Central memory CD8-positive, alpha-beta T cell (primary cell): ENCODE measurements at regions not wholly inside any gene's neighbourhood (a gene's known extent, or its start where the extent isn't known, plus 50 kb on each side); places are given as distances from the start of the nearest gene placed in this dataset.
A peak's percentile ranks its signal among the peaks of the same experiment; 100 is the strongest.

Source experiments
- ATAC-seq: fragments of 150-1000 bp; cut with Tn5 transposase; replicated peaks from 2 replicates; pipeline ENCODE4 v1.10.0; 2022; ENCODE audit warnings: mild to moderate bottlenecking, moderate FRiP score, moderate number of reproducible peaks; ENCODE audit not compliant: poor library complexity, severe bottlenecking; ENCODE audit errors: extremely low read depth
- DNase-seq, 2 donors: peaks; one replicate each; pipeline ENCODE4 v3.0.0; 2021; ENCODE audit warnings: low spot score in 2 of 2
- H3K27ac Mint-ChIP-seq: one replicate; pipeline ENCODE4 v1.8.0; 2022; ENCODE audit warnings: low read depth, mild to moderate bottlenecking, moderate library complexity, mixed read lengths
- H3K27me3 Mint-ChIP-seq: one replicate; pipeline ENCODE4 v1.8.0; 2022; ENCODE audit warnings: mixed read lengths
- H3K36me3 Mint-ChIP-seq: one replicate; pipeline ENCODE4 v1.8.0; 2022; ENCODE audit warnings: mild to moderate bottlenecking, moderate library complexity, mixed read lengths; ENCODE audit not compliant: insufficient read depth
- H3K4me1 Mint-ChIP-seq: one replicate; pipeline ENCODE4 v1.8.0; 2022; ENCODE audit warnings: mixed read lengths
- H3K4me3 Mint-ChIP-seq: one replicate; pipeline ENCODE4 v1.8.0; 2022; ENCODE audit warnings: mild to moderate bottlenecking, moderate library complexity, mixed read lengths
- H3K9me3 Mint-ChIP-seq: one replicate; pipeline ENCODE4 v1.8.0; 2022; ENCODE audit warnings: mixed read lengths

DNA sequence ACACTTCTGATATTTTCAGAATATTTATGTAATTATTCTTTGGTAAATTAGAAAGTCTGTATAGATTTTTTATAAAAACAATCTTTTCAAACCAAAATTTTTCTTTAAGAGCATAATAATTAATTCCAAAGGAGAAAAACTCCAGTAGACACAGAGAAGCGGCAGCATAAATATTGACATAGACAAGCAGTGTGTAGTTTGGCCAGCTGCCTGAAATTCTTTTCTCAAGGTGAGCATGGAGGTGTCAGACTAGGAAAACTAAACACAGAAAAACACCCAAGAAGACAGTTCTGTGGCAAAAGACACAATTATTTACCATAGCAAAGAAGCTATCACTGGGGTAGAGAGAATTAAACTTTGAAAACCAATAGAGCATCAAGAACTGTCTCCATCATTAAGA lies 82.4 kb downstream of the KLF6 start:
- DNase-seq (no peak), ATAC-seq (no peak)
- Mint-ChIP-seq H3K4me3 (no peak overlapping the region), H3K27ac (no peak overlapping the region), H3K9me3 (no peaks in the 10 kb centered on the region), H3K27me3 (peaks cover 14% of the 10 kb centered on the region), H3K36me3 (peaks cover 2% of the 10 kb centered on the region), H3K4me1 (no peaks in the 10 kb centered on the region)

DNA sequence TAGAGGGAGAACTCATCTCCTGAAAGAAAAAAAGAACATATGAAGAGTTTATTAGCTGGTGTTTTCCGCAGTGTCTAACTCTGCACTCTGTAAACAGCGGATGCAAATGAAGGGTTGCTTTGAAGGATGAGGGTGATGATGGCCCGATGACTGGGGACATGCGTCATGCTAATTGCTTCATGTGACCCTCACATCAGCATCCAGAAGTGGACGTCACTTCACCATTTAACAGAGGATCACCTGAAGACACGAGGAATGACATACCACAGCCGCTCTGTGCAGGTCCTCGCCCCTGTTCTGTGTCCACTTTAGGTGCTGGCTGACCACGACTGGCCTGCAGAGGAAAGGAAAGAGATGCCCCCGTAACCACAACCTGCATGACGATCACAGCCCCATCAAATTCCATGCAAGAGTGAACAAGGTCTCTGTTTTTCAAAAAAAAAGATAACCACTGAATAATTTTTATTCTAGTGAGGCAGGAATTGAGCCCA lies 82.9 kb downstream of the KLF6 start:
- Mint-ChIP-seq H3K4me1 (no peaks in the 10 kb centered on the region), H3K27ac (no peak overlapping the region), H3K36me3 (peaks cover 3% of the 10 kb centered on the region), H3K9me3 (no peaks in the 10 kb centered on the region), H3K27me3 (peaks cover 18% of the 10 kb centered on the region), H3K4me3 (no peak overlapping the region)
- ATAC-seq = no peak
- DNase-seq = no peak

DNA sequence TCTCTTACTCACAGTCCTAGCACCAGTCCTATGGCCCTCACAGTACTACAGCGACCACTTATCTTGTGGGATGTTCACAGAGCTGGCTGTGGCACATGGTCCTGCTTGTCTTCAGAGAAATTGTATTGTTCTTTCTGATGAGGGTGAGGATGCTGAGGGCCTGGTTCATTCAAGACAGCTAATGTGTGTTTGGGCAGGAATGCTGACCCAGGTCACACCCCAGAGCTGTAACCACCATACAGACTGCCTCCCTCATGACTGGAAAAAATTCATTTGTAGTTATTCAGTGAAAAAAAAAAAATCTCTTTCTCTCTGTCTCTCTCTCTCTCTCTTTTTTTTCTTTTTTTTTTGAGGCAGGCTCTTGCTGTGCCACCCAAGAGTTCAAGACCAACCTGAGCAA lies 83.5 kb downstream of the KLF6 start:
- no peak overlapping the region for H3K27ac Mint-ChIP-seq
- DNase-seq = no peak

DNA sequence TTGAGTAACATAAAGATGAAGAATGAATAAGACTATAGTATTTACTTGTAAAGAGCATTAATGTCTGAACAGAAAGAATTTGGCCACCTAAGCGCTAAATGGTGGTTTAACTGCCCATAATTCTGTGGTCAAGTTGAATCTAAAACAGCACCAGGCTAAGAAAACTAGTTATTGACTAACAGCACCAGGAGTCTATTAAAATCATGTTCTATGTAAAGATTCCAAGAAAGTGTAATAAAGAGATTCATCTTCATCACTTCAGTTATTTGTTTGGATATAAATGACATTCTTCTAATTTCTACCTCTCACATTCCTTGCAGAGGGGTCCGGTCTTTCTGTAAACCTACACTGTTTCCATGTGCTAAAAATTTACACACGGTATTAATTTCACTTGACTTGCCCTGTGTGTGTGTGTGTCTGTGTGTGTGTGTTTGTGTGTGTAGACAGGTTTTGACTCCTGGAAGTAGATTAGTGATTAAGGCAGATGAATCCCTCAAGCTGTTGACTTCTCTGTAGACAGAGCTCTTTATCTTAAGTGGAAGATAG lies 84.4 kb downstream of the KLF6 start:
- Mint-ChIP-seq H3K36me3 (peaks cover 3% of the 10 kb centered on the region), H3K4me3 (no peak overlapping the region), H3K4me1 (no peaks in the 10 kb centered on the region), H3K27me3 (peaks cover 21% of the 10 kb centered on the region), H3K9me3 (no peaks in the 10 kb centered on the region), H3K27ac (no peak overlapping the region)
- no peak for ATAC-seq
- DNase-seq = no peak

More for the DNA sequence above, 83.5 kb downstream of the KLF6 start:
- H3K36me3 Mint-ChIP-seq = peaks cover 3% of the 10 kb centered on the region
- H3K4me1 Mint-ChIP-seq = no peaks in the 10 kb centered on the region
- ATAC-seq = no peak
- no peak overlapping the region for H3K4me3 Mint-ChIP-seq
- H3K27me3 Mint-ChIP-seq = peaks cover 21% of the 10 kb centered on the region
- H3K9me3 Mint-ChIP-seq = no peaks in the 10 kb centered on the region

DNA sequence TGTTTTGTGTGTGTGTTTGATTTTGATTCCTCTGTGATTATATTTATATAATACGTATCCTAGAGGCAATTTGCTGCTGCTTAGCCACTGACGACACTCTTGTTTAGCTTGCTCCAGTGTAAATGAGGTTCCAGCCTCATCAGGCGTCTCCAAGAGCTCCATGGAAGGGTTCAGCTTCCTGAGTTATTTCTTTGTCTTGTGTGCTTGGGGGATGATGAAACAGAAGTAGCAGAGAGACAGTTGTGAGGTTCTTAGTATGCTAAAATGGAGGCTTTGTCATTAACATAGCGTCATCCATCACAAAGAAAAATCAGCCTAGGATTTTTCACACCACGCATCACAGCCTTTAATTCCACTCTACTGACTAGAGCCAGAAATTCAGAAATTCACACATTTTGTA lies 85.1 kb downstream of the KLF6 start:
- DNase-seq = no peak
- H3K9me3 Mint-ChIP-seq = no peaks in the 10 kb centered on the region
- ATAC-seq = no peak
- no peak overlapping the region for H3K27ac Mint-ChIP-seq
- peaks cover 3% of the 10 kb centered on the region for H3K36me3 Mint-ChIP-seq
- no peaks in the 10 kb centered on the region for H3K4me1 Mint-ChIP-seq
- no peak overlapping the region for H3K4me3 Mint-ChIP-seq
- peaks cover 21% of the 10 kb centered on the region for H3K27me3 Mint-ChIP-seq

DNA sequence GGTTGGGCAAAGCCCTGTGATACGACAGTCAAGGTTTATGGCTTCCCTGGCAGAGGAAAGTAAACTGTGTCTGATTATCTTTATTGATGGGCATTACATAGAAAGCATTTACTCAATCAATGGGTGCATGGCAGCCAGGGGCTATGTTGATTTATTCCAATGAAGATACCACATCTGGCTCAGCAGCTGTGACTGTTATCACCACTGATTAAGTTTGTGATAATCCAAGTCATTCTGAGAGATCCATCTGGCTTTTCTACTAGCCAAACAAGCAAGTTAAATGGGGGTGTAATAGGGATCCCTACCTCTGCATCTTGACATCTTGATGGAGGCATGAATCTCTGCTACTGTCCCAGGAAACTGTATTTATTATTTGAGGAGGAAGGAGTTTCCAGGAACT lies 86.7 kb downstream of the KLF6 start:
- DNase-seq = no peak
- H3K27ac Mint-ChIP-seq = no peak overlapping the region
- ATAC-seq = no peak
- no peaks in the 10 kb centered on the region for H3K9me3 Mint-ChIP-seq
- no peak overlapping the region for H3K4me3 Mint-ChIP-seq
- H3K27me3 Mint-ChIP-seq = peaks cover 21% of the 10 kb centered on the region
- peaks cover 3% of the 10 kb centered on the region for H3K36me3 Mint-ChIP-seq
- H3K4me1 Mint-ChIP-seq = no peaks in the 10 kb centered on the region

DNA sequence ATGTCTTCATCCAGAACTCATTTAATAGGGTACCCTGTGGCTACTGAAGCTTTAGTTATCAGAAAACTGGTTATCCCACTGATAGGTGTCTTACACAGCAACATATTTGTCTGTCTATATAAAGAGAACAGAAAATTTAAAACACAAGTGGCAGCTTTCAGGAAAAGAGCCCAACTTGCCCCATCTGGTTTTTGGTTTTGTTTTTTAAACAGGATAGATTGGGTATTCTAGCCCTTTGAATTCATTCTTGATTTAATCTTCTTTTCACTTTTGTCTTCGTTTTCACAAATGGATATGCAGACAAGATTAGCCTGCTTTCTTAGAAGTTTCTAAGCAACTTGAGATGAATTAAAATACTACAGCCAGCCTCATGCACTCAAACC lies 91.3 kb downstream of the KLF6 start:
- peaks cover 1% of the 10 kb centered on the region for H3K36me3 Mint-ChIP-seq
- ATAC-seq = no peak

DNA sequence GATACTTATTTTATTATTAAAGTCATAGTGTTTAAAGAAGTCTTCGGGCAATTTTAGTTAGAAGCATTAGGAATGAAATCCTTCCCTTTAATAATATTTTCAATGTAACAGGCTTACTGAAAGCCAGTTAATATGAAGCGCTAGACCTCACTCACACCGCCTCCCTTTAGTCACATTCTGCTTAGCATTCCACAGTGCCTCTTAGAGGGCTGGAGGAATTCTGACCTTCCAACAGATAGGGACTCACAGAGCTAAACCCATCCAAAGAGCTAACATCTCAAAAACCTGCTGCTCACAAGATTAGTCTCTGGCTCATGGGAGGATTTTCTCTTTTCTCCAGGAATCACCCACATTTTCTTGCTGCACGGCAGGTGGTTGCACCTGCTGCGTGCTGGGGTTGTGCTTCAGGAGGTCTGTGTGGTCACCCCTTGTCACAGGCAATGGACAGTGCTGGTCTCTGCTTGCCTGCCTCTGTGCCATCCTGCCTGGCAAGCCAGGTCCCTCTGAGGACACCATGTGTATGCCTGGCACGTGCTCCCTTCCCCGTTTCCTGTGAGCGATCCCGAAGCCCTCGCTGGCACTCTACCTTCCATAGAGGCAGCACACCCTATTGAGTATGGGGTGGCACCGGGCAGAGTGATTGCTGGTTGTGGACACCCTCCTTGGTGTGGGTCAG lies 91.8 kb downstream of the KLF6 start:
- Mint-ChIP-seq H3K9me3 (no peaks in the 10 kb centered on the region), H3K27ac (no peak overlapping the region), H3K36me3 (peaks cover 1% of the 10 kb centered on the region), H3K4me1 (no peaks in the 10 kb centered on the region), H3K4me3 (no peak overlapping the region), H3K27me3 (peaks cover 13% of the 10 kb centered on the region)
- no peak for DNase-seq
- ATAC-seq = no peak

More for the DNA sequence above, 91.3 kb downstream of the KLF6 start:
- Mint-ChIP-seq H3K27ac (no peak overlapping the region), H3K9me3 (no peaks in the 10 kb centered on the region), H3K27me3 (peaks cover 13% of the 10 kb centered on the region), H3K4me1 (no peaks in the 10 kb centered on the region), H3K4me3 (no peak overlapping the region)
- no peak for DNase-seq

DNA sequence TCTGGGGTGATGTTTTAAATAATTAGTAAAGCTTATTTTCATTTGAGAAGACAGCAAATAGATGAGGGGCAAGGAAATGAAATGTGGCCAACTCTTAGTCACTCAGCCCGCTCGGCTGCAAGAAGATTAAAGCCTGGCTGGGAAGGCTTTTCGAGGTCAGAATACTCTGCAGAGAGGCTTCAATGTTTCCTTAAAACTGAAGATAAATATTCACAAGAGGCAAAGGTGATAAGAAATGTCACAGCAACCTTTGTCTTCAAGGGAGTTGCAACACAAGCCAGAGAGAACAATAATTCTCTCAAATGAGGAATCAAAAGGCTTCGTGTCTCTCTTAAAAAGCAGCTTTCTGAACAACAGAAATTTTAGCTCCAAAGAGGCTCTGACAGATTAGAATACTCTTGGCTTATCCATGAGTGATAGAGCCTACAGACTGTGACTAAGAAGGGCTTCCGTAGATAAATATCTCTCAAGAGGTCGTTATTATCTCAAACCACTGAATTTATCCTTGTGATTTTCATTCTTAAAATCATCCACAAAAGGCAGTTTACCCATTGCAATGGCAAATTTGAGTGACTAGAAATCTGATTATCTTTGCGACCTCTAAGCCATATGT lies 92.5 kb downstream of the KLF6 start:
- DNase-seq = no peak
- peaks cover 1% of the 10 kb centered on the region for H3K36me3 Mint-ChIP-seq
- H3K27ac Mint-ChIP-seq = no peak overlapping the region
- ATAC-seq = no peak
- peaks cover 6% of the 10 kb centered on the region for H3K27me3 Mint-ChIP-seq
- H3K4me1 Mint-ChIP-seq = no peaks in the 10 kb centered on the region
- H3K4me3 Mint-ChIP-seq = no peak overlapping the region
- H3K9me3 Mint-ChIP-seq = no peaks in the 10 kb centered on the region

DNA sequence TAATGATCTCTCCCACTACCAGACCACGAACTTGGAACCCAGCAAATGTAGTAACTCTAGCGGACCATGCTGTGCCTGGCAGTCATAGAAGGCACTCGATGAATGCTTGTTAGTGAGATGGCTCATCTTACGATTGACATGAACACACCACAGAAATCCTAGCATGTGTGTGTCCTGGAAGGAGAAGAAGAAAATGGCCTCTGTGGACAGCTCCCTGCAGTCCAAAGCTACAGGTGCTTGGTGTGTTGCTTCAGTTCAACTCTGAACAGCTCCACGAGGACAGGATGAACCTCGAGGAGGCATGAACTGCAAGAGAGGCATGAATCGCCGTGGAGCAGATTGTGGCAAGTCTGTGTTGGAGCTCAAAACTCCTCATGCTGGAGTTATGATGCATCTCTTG lies 93.5 kb downstream of the KLF6 start:
- H3K36me3 Mint-ChIP-seq = no peaks in the 10 kb centered on the region
- no peak overlapping the region for H3K4me3 Mint-ChIP-seq
- no peak for ATAC-seq
- no peaks in the 10 kb centered on the region for H3K9me3 Mint-ChIP-seq
- DNase-seq = no peak
- H3K27ac Mint-ChIP-seq = no peak overlapping the region
- H3K27me3 Mint-ChIP-seq = no peaks in the 10 kb centered on the region
- H3K4me1 Mint-ChIP-seq = no peaks in the 10 kb centered on the region

DNA sequence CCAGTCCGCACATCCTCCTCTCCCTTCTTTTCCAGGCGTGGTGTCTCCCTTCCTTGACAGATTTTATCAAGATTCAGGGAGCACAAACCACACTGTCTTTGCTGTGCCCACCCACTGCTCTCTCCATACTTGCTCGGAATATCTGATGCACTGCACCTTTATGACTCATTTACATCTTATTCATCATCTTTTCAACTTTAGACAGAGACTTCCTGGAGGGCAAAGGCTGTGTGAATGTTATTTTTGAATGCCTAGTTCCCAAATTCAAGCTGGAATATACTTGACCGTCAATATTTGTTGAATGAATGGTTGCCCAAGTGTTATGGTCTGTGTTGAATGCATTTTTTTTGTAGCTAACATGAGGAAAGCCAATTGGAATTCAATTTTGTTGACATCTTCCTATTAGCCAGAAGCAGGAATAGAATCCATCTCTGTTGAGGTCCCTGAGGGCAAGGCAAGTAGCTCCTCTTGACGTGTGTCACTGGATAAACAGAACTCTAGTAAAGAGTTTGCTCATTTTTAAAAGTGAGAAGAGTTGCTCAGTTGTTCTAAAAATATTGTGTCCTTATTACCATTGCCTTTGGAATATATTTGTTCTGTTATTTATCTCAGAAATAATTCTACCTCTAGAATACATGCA lies 95.0 kb downstream of the KLF6 start:
- no peaks in the 10 kb centered on the region for H3K4me1 Mint-ChIP-seq
- DNase-seq = no peak
- no peaks in the 10 kb centered on the region for H3K9me3 Mint-ChIP-seq
- H3K27ac Mint-ChIP-seq = no peak overlapping the region
- H3K4me3 Mint-ChIP-seq = no peak overlapping the region
- no peaks in the 10 kb centered on the region for H3K27me3 Mint-ChIP-seq
- no peaks in the 10 kb centered on the region for H3K36me3 Mint-ChIP-seq
- no peak for ATAC-seq

DNA sequence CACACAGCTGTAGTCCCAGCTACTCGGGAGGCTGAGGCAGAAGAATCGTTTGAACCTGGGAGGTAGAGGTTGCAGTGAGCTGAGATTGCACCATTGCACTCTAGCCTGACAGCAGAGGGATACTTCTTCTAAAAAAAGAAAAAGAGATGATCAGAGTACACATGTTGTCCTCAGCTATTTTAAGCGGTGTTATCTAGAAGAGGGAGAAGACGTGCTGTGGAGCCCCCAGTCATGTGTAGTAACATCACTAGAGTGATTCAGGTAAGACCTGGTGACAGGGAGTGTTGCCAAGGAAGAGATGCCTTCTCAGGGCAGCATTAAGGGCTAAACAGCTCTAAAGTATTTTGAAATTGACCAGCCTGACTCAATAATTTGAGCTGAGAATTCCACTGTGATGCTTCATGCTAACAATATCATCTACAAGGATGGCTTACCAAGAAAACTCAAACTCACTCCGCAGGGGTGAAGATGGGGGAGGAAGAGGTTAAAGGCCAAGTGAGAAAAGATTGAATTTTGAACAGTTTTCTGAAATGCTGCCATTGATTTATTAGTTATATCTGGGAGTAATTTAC lies 97.4 kb downstream of the KLF6 start:
- peak overlapping the region; percentile 17 for H3K27ac Mint-ChIP-seq
- no peaks in the 10 kb centered on the region for H3K36me3 Mint-ChIP-seq
- H3K4me3 Mint-ChIP-seq = no peak overlapping the region
- DNase-seq = no peak
- H3K9me3 Mint-ChIP-seq = no peaks in the 10 kb centered on the region
- no peaks in the 10 kb centered on the region for H3K4me1 Mint-ChIP-seq
- ATAC-seq = no peak
- H3K27me3 Mint-ChIP-seq = no peaks in the 10 kb centered on the region
